K562 (cell line): ENCODE measurements at regions not wholly inside any gene's neighbourhood (a gene's known extent, or its start where the extent isn't known, plus 50 kb on each side); places are given as distances from the start of the nearest gene placed in this dataset.
"Not testable (repeated sequence)": the region's sequence is repeated elsewhere in the genome, so short reads cannot be mapped to it uniquely, and the experiment has no call there.

Experiments
- ATF7 ChIP-seq: fragments of 450-650 bp; IDR thresholded peaks from 2 replicates; pipeline ENCODE4 v1.7.1; 2014; ENCODE audit warnings: mild to moderate bottlenecking, moderate library complexity
- ELF1 ChIP-seq: fragments of 200-800 bp; sonication (Bioruptor generic); IDR thresholded peaks from 2 replicates; pipeline ENCODE4 v1.6.1; 2016; ENCODE audit warnings: missing genetic modification characterization, missing compliant biosample characterization
- GTF2F1 ChIP-seq: IDR thresholded peaks from 2 replicates; pipeline ENCODE4 v1.6.1; 2011; ENCODE audit warnings: low read depth, low read length, improper control_type of control experiment
- NCOR1 ChIP-seq: fragments of 450-650 bp; IDR thresholded peaks from 2 replicates; pipeline ENCODE4 v1.6.1; 2016; ENCODE audit warnings: mild to moderate bottlenecking, moderate library complexity
- POLR2A ChIP-seq: fragments of 450-650 bp; conservative IDR thresholded peaks from 2 replicates; pipeline ENCODE4 v1.6.1; 2016
- SMAD1 ChIP-seq: fragments of 150-350 bp; IDR thresholded peaks from 2 replicates; pipeline ENCODE4 v1.6.1; 2014; ENCODE audit warnings: low read length, low read depth; ENCODE audit not compliant: partially characterized antibody
- TRIM28 ChIP-seq: fragments of 450-650 bp; IDR thresholded peaks from 2 replicates; pipeline ENCODE4 v1.6.1; 2017
- ZNF830 ChIP-seq: fragments of 250-450 bp; sonication (Bioruptor Pico); IDR thresholded peaks from 2 replicates; pipeline ENCODE4 v1.5.0; 2021; ENCODE audit warnings: mild to moderate bottlenecking
- TF ChIP-seq, protein P1 (sequence below): fragments of 250-450 bp; sonication (Bioruptor Pico); IDR thresholded peaks from 2 replicates; pipeline ENCODE4 v1.4.0; 2020; ENCODE audit warnings: mild to moderate bottlenecking, moderate library complexity
- TF ChIP-seq, protein P2 (sequence below), 3 experiments: IDR thresholded peaks in 2 of 3; conservative IDR thresholded peaks in 1 of 3; 2 replicates each; pipeline ENCODE4 v1.5.1; 2011 to 2012; ENCODE audit warnings: low read length in 3 of 3, mild to moderate bottlenecking in 3 of 3, control low read depth in 2 of 3, improper control_type of control experiment in 1 of 3, inconsistent platforms in 1 of 3, low read depth in 1 of 3, mixed read lengths in 1 of 3, moderate library complexity in 1 of 3; ENCODE audit not compliant: insufficient read depth in 2 of 3
- TF ChIP-seq, protein P3 (sequence below): fragments of 450-650 bp; conservative IDR thresholded peaks from 2 replicates; pipeline ENCODE4 v1.6.1; 2016; ENCODE audit warnings: missing genetic modification characterization, low read depth, mild to moderate bottlenecking, missing compliant biosample characterization, moderate library complexity
- TF ChIP-seq, protein P4 (sequence below): sonication (generic); formaldehyde crosslinking; IDR thresholded peaks from 2 replicates; pipeline ENCODE4 v1.9.0; 2022; ENCODE audit warnings: mild to moderate bottlenecking, missing genetic modification reagents

DNA sequence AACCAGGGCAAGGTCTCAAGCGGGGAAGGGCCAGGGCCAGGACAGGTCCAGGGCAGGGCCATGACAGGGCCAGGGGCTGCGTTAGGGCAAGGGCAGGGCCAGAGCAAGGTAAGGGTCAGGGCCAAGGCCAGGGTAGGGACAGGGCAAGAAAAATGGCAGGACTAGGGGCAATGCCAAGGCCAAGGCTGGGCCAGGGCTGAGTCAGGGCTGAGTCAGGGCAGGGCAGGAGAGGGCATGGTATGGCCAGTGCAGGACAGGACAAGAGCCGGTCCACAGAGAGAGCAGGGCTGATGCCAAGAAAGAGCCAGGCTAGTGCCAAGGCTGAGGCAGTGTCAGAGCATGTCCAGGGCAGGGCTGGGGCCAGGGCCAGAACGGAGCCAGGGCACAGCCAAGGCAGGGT lies 542.5 kb downstream of the TP53TG3F start:
- TF ChIP-seq, protein P1, sequence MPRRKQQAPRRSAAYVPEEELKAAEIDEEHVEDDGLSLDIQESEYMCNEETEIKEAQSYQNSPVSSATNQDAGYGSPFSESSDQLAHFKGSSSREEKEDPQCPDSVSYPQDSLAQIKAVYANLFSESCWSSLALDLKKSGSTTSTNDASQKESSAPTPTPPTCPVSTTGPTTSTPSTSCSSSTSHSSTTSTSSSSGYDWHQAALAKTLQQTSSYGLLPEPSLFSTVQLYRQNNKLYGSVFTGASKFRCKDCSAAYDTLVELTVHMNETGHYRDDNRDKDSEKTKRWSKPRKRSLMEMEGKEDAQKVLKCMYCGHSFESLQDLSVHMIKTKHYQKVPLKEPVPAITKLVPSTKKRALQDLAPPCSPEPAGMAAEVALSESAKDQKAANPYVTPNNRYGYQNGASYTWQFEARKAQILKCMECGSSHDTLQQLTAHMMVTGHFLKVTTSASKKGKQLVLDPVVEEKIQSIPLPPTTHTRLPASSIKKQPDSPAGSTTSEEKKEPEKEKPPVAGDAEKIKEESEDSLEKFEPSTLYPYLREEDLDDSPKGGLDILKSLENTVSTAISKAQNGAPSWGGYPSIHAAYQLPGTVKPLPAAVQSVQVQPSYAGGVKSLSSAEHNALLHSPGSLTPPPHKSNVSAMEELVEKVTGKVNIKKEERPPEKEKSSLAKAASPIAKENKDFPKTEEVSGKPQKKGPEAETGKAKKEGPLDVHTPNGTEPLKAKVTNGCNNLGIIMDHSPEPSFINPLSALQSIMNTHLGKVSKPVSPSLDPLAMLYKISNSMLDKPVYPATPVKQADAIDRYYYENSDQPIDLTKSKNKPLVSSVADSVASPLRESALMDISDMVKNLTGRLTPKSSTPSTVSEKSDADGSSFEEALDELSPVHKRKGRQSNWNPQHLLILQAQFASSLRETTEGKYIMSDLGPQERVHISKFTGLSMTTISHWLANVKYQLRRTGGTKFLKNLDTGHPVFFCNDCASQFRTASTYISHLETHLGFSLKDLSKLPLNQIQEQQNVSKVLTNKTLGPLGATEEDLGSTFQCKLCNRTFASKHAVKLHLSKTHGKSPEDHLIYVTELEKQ (CRISPR knock-in tag) = not testable (repeated sequence)
- TF ChIP-seq, protein P2, sequence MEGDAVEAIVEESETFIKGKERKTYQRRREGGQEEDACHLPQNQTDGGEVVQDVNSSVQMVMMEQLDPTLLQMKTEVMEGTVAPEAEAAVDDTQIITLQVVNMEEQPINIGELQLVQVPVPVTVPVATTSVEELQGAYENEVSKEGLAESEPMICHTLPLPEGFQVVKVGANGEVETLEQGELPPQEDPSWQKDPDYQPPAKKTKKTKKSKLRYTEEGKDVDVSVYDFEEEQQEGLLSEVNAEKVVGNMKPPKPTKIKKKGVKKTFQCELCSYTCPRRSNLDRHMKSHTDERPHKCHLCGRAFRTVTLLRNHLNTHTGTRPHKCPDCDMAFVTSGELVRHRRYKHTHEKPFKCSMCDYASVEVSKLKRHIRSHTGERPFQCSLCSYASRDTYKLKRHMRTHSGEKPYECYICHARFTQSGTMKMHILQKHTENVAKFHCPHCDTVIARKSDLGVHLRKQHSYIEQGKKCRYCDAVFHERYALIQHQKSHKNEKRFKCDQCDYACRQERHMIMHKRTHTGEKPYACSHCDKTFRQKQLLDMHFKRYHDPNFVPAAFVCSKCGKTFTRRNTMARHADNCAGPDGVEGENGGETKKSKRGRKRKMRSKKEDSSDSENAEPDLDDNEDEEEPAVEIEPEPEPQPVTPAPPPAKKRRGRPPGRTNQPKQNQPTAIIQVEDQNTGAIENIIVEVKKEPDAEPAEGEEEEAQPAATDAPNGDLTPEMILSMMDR (IDR thresholded peaks at IDR 0.05 in 2 of 3, conservative IDR thresholded peaks at IDR 0.05 in 1 of 3; ENCODE audit: insufficient read depth in 2 of 3, low read depth in 1 of 3, low read length in 3 of 3) = not testable (repeated sequence)
- not testable (repeated sequence) for TF ChIP-seq ELF1; NCOR1; ATF7; TRIM28; SMAD1; ZNF830 (CRISPR knock-in tag); GTF2F1; POLR2A
- TF ChIP-seq, protein P3, sequence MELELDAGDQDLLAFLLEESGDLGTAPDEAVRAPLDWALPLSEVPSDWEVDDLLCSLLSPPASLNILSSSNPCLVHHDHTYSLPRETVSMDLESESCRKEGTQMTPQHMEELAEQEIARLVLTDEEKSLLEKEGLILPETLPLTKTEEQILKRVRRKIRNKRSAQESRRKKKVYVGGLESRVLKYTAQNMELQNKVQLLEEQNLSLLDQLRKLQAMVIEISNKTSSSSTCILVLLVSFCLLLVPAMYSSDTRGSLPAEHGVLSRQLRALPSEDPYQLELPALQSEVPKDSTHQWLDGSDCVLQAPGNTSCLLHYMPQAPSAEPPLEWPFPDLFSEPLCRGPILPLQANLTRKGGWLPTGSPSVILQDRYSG (tag) = not testable (repeated sequence)
- TF ChIP-seq, protein P4, sequence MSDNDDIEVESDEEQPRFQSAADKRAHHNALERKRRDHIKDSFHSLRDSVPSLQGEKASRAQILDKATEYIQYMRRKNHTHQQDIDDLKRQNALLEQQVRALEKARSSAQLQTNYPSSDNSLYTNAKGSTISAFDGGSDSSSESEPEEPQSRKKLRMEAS (CRISPR knock-in tag) = not testable (repeated sequence)
